ENCODE measurements at regions not wholly inside any gene's neighbourhood (a gene's known extent, or its start where the extent isn't known, plus 50 kb on each side); places are given as distances from the start of the nearest gene placed in this dataset.
"Not testable (repeated sequence)": the region's sequence is repeated elsewhere in the genome, so short reads cannot be mapped to it uniquely, and the experiment has no call there.

- TF ChIP-seq, protein P1, sequence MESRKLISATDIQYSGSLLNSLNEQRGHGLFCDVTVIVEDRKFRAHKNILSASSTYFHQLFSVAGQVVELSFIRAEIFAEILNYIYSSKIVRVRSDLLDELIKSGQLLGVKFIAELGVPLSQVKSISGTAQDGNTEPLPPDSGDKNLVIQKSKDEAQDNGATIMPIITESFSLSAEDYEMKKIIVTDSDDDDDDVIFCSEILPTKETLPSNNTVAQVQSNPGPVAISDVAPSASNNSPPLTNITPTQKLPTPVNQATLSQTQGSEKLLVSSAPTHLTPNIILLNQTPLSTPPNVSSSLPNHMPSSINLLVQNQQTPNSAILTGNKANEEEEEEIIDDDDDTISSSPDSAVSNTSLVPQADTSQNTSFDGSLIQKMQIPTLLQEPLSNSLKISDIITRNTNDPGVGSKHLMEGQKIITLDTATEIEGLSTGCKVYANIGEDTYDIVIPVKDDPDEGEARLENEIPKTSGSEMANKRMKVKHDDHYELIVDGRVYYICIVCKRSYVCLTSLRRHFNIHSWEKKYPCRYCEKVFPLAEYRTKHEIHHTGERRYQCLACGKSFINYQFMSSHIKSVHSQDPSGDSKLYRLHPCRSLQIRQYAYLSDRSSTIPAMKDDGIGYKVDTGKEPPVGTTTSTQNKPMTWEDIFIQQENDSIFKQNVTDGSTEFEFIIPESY (IDR thresholded peaks at IDR 0.05; ENCODE audit: extremely low read depth, insufficient replicate concordance, low read length) = no peak
Measured at GRCh38 chr11:26936109-26936508, 57.8 kb upstream of the FIBIN start (continued).

DNA sequence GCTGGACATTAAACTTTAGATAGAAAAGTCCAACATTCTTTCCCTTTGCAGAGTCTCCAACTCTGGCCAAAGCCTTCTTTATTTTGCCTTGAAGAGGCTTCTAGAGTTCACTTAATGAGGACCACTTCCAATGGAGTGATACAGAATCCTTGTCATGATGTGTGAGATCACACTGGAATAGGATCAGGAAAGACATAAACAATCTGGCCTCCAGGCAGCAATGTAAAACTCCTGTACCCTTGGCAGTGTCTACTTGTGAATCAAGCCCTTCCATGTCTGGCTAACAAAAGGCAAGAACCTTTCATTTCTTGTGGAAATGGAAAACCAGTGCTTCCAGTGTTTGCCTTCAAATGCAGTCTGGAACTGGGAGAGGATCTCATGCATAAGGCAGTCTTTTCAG is 56.5 kb upstream of the FIBIN start:
- BruUV-seq (replicated peaks) = no TSS peak
- H3K4me2 ChIP-seq (ENCODE audit: low read length) = no peak overlapping the region
- no peaks in the 10 kb centered on the region for H4K20me1 ChIP-seq (ENCODE audit: insufficient read depth)
- H2AFZ ChIP-seq (ENCODE audit: low read depth, low read length, poor library complexity, severe bottlenecking) = no peak overlapping the region
- no peaks in the 10 kb centered on the region for H3K4me1 ChIP-seq (ENCODE audit: control insufficient read depth in 1 of 2, insufficient read depth in 2 of 2, low read length in 2 of 2)
- no peaks in the 10 kb centered on the region for H3K79me2 ChIP-seq (ENCODE audit: insufficient read depth, low read length)
- peaks cover 0 to 10% of the 10 kb centered on the region in 2 experiments; a peak in 1 of 4 replicates for H3K9me3 ChIP-seq (ENCODE audit: control insufficient read depth in 1 of 2, insufficient read depth in 1 of 2, low read depth in 1 of 2, low read length in 2 of 2)
- ChIA-PET CTCF (no interaction called here), RAD21 (ENCODE audit: low non-redundant PET in 1 of 2, low total read pairs in 2 of 2, uncharacterized antibody in 2 of 2, unreplicated experiment in 2 of 2) (no interaction called here), POLR2A (no interaction called here)
- H3K9ac ChIP-seq (ENCODE audit: low read length) = no peak overlapping the region
- DNase-seq (ENCODE audit: low read depth, low spot score) (no peak), ATAC-seq (no peak)
- H3K27ac ChIP-seq (ENCODE audit: low read depth, low read length) = no peak overlapping the region
- no peak overlapping the region for H3K4me3 ChIP-seq (replicated peaks in 1 of 2; ENCODE audit: low read depth in 1 of 2, low read length in 2 of 2)
- TF ChIP-seq, protein P2, sequence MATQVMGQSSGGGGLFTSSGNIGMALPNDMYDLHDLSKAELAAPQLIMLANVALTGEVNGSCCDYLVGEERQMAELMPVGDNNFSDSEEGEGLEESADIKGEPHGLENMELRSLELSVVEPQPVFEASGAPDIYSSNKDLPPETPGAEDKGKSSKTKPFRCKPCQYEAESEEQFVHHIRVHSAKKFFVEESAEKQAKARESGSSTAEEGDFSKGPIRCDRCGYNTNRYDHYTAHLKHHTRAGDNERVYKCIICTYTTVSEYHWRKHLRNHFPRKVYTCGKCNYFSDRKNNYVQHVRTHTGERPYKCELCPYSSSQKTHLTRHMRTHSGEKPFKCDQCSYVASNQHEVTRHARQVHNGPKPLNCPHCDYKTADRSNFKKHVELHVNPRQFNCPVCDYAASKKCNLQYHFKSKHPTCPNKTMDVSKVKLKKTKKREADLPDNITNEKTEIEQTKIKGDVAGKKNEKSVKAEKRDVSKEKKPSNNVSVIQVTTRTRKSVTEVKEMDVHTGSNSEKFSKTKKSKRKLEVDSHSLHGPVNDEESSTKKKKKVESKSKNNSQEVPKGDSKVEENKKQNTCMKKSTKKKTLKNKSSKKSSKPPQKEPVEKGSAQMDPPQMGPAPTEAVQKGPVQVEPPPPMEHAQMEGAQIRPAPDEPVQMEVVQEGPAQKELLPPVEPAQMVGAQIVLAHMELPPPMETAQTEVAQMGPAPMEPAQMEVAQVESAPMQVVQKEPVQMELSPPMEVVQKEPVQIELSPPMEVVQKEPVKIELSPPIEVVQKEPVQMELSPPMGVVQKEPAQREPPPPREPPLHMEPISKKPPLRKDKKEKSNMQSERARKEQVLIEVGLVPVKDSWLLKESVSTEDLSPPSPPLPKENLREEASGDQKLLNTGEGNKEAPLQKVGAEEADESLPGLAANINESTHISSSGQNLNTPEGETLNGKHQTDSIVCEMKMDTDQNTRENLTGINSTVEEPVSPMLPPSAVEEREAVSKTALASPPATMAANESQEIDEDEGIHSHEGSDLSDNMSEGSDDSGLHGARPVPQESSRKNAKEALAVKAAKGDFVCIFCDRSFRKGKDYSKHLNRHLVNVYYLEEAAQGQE (IDR thresholded peaks at IDR 0.05; ENCODE audit: low read depth) = no peak
- TF ChIP-seq RAD21 (IDR thresholded peaks at IDR 0.05; ENCODE audit: low read depth) = no peak
- no peak for TF ChIP-seq TCF7L2 (IDR thresholded peaks at IDR 0.05; ENCODE audit: borderline replicate concordance, extremely low read depth, insufficient read depth, insufficient read length)
- no peak for TF ChIP-seq YY1 (IDR thresholded peaks at IDR 0.05; ENCODE audit: extremely low read depth, insufficient replicate concordance, low read depth, low read length)
- TF ChIP-seq POLR2AphosphoS5 (IDR thresholded peaks at IDR 0.05; ENCODE audit: low read depth, low read length) = no peak
- no peak for TF ChIP-seq ZNF274 (IDR thresholded peaks at IDR 0.05; ENCODE audit: low read depth, low read length)
- no peak for TF ChIP-seq CEBPB (IDR thresholded peaks at IDR 0.05; ENCODE audit: low read depth)
- TF ChIP-seq EZH2 (IDR thresholded peaks at IDR 0.05) = no peak
- no peak for TF ChIP-seq ELF1 (IDR thresholded peaks at IDR 0.05; ENCODE audit: borderline replicate concordance, low read depth)
- TF ChIP-seq, protein P3, sequence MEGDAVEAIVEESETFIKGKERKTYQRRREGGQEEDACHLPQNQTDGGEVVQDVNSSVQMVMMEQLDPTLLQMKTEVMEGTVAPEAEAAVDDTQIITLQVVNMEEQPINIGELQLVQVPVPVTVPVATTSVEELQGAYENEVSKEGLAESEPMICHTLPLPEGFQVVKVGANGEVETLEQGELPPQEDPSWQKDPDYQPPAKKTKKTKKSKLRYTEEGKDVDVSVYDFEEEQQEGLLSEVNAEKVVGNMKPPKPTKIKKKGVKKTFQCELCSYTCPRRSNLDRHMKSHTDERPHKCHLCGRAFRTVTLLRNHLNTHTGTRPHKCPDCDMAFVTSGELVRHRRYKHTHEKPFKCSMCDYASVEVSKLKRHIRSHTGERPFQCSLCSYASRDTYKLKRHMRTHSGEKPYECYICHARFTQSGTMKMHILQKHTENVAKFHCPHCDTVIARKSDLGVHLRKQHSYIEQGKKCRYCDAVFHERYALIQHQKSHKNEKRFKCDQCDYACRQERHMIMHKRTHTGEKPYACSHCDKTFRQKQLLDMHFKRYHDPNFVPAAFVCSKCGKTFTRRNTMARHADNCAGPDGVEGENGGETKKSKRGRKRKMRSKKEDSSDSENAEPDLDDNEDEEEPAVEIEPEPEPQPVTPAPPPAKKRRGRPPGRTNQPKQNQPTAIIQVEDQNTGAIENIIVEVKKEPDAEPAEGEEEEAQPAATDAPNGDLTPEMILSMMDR (IDR thresholded peaks at IDR 0.05 in 2 of 3, conservative IDR thresholded peaks at IDR 0.05 in 1 of 3; ENCODE audit: borderline replicate concordance in 1 of 3, insufficient read depth in 1 of 3, low read depth in 2 of 3, low read length in 2 of 3) = no peak
- no peaks in the 10 kb centered on the region for H3K9me2 ChIP-seq (ENCODE audit: insufficient read depth)
- intact Hi-C loops (cut with micrococcal nuclease) = no loop called here
- H3K27me3 ChIP-seq (ENCODE audit: insufficient read depth, low read length) = no peaks in the 10 kb centered on the region
- H3K36me3 ChIP-seq (ENCODE audit: control insufficient read depth in 1 of 2, insufficient read depth in 2 of 2, low read length in 2 of 2) = no peaks in the 10 kb centered on the region

DNA sequence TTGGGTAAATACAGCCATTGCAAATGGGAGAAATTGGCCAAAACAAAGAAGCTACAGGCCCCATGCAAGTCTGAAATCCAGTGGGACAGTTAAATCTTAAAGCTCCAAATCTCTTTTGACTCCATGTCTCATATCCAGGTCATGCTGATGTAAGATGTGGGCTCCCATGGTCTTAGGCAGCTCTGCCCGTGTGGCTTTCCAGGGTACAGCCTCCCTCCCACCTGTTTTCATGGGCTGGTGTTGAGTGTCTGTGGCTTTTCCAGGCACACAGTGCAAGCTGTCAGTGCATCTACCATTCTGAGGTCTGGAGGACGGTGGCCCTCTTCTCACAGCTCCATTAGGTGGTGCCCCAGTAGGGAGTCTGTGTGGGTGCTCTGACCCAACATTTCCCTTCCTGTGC is 53.4 kb upstream of the FIBIN start:
- H3K9me3 ChIP-seq (ENCODE audit: control insufficient read depth in 1 of 2, insufficient read depth in 1 of 2, low read depth in 1 of 2, low read length in 2 of 2); DNase-seq (ENCODE audit: low read depth, low spot score); ATAC-seq; intact Hi-C loops (cut with micrococcal nuclease); H3K36me3 ChIP-seq (ENCODE audit: control insufficient read depth in 1 of 2, insufficient read depth in 2 of 2, low read length in 2 of 2); H3K4me2 ChIP-seq (ENCODE audit: low read length); H2AFZ ChIP-seq (ENCODE audit: low read depth, low read length, poor library complexity, severe bottlenecking); H4K20me1 ChIP-seq (ENCODE audit: insufficient read depth); H3K4me3 ChIP-seq (replicated peaks in 1 of 2; ENCODE audit: low read depth in 1 of 2, low read length in 2 of 2); H3K9ac ChIP-seq (ENCODE audit: low read length); H3K27ac ChIP-seq (ENCODE audit: low read depth, low read length); BruUV-seq (replicated peaks); CTCF ChIA-PET; H3K9me2 ChIP-seq (ENCODE audit: insufficient read depth); H3K27me3 ChIP-seq (ENCODE audit: insufficient read depth, low read length); POLR2A ChIA-PET; H3K79me2 ChIP-seq (ENCODE audit: insufficient read depth, low read length); H3K4me1 ChIP-seq (ENCODE audit: control insufficient read depth in 1 of 2, insufficient read depth in 2 of 2, low read length in 2 of 2); RAD21 ChIA-PET (ENCODE audit: low non-redundant PET in 1 of 2, low total read pairs in 2 of 2, uncharacterized antibody in 2 of 2, unreplicated experiment in 2 of 2): not testable (repeated sequence)

All from HCT116 (cell line).